HepG2 (cell line): ENCODE measurements at regions not wholly inside any gene's neighbourhood (a gene's known extent, or its start where the extent isn't known, plus 50 kb on each side); places are given as distances from the start of the nearest gene placed in this dataset.

Source experiments
- ATAC-seq: fragments of 200-7000 bp; cut with Tn5 transposase; 3 replicates; pipeline ENCODE4 v1.9.1; 2020; ENCODE audit warnings: mild to moderate bottlenecking, moderate library complexity
- BruUV-seq: library from RNA; stranded (reverse); fragments of 400-500 nt; replicated peaks from 2 replicates; lab custom pipeline; 2021; lab: Mats Ljungman, UMichigan
- CTCF ChIA-PET: fragments of 300-600 bp; formaldehyde crosslinking; extraction: SDS; loops from one replicate; lab custom pipeline; 2021; ENCODE audit warnings: low total read pairs, inconsistent platforms, low intra/inter-chr PET ratio; lab: Yijun Ruan, JAX
- POLR2A ChIA-PET: fragments of 350-600 bp; sonication (Branson Sonifier 250); formaldehyde crosslinking; loops from one replicate; lab custom pipeline; 2020; ENCODE audit warnings: antibody characterized with exemption, inconsistent platforms; lab: Yijun Ruan, JAX
- DNase-seq: peaks from one replicate; pipeline ENCODE4 v3.0.0-alpha.2; 2015; ENCODE audit warnings: low spot score
- FAIRE-seq: peaks from 3 replicates; lab custom pipeline; 2011; peaks lifted over from hg19 to GRCh38; lab: Jason Lieb, UNC
- H2AFZ ChIP-seq: one replicate; pipeline ENCODE4 v1.6.1; 2011; ENCODE audit warnings: low read length, inconsistent platforms
- H3K27ac ChIP-seq: fragments of 300-600 bp; 3 replicates; pipeline ENCODE4 v1.8.0; 2011; ENCODE audit warnings: mixed run types, mild to moderate bottlenecking, mixed read lengths, low read length, inconsistent platforms; ENCODE audit not compliant: insufficient read depth; ENCODE audit errors: extremely low read length
- H3K27me3 ChIP-seq, 2 experiments: fragments of 200-600 bp in 1 of 2; 2 replicates in 1 of 2; 3 replicates in 1 of 2; pipeline versions ENCODE4 v1.6.0 to v1.8.0; 2011; ENCODE audit warnings: low read length in 2 of 2, mild to moderate bottlenecking in 2 of 2, moderate library complexity in 2 of 2, inconsistent platforms in 1 of 2; ENCODE audit not compliant: insufficient read depth in 2 of 2, control insufficient read depth in 1 of 2
- H3K36me3 ChIP-seq, 2 experiments: fragments of 200-600 bp in 1 of 2; replicated peaks in 1 of 2; 2 replicates in 1 of 2; 3 replicates in 1 of 2; pipeline versions ENCODE4 v1.5.1 to v1.8.0; 2011; ENCODE audit warnings: low read length in 2 of 2, inconsistent platforms in 1 of 2; ENCODE audit not compliant: insufficient read depth in 2 of 2, control insufficient read depth in 1 of 2
- H3K4me1 ChIP-seq: 2 replicates; pipeline ENCODE4 v1.5.1; 2012; ENCODE audit warnings: low read length, inconsistent platforms; ENCODE audit not compliant: insufficient read depth
- H3K4me2 ChIP-seq: 2 replicates; pipeline ENCODE4 v1.6.0; 2011; ENCODE audit warnings: low read depth, low read length, inconsistent platforms
- H3K4me3 ChIP-seq, 3 experiments: fragments of 200-600 bp in 1 of 3; sonication (generic), shearing (Covaris generic) in 1 of 3; replicated peaks in 1 of 3; 2 replicates each; pipeline ENCODE4 v1.5.1; 2011 to 2016; ENCODE audit warnings: low read length in 3 of 3, inconsistent platforms in 2 of 3, low read depth in 2 of 3, mild to moderate bottlenecking in 2 of 3, control low read depth in 1 of 3, mixed read lengths in 1 of 3; ENCODE audit not compliant: insufficient read depth in 1 of 3
- H3K79me2 ChIP-seq: one replicate; pipeline ENCODE4 v1.6.1; 2011; ENCODE audit warnings: low read length, inconsistent platforms; ENCODE audit not compliant: insufficient read depth
- H3K9ac ChIP-seq: 2 replicates; pipeline ENCODE4 v1.6.0; 2011; ENCODE audit warnings: mild to moderate bottlenecking, low read depth, low read length, inconsistent platforms; ENCODE audit not compliant: insufficient read depth
- H3K9me3 ChIP-seq: 2 replicates; pipeline ENCODE4 v1.5.1; 2012; ENCODE audit warnings: mild to moderate bottlenecking, low read length
- H4K20me1 ChIP-seq: 2 replicates; pipeline ENCODE4 v1.6.0; 2011; ENCODE audit warnings: inconsistent platforms, mild to moderate bottlenecking, low read length, moderate library complexity; ENCODE audit not compliant: insufficient read depth
- CEBPB ChIP-seq: IDR thresholded peaks from 2 replicates; pipeline ENCODE4 v1.6.1; 2011; ENCODE audit warnings: low read depth, low read length, improper control_type of control experiment, borderline replicate concordance
- JUNB ChIP-seq: sonication (generic); formaldehyde crosslinking; IDR thresholded peaks from 2 replicates; pipeline ENCODE4 v1.8.0; 2022; ENCODE audit warnings: missing genetic modification reagents, mild to moderate bottlenecking, borderline replicate concordance
- ZBTB1 ChIP-seq: sonication (generic); formaldehyde crosslinking; IDR thresholded peaks from 2 replicates; pipeline ENCODE4 v1.4.0; 2020; ENCODE audit warnings: missing genetic modification reagents, borderline replicate concordance
- WGBS: methylation state at CpG from one replicate; pipeline ENCODE4 v1.1.6; 2017; ENCODE audit warnings: low lambda C conversion rate; 5-methylcytosine and 5-hydroxymethylcytosine counted together
- in situ Hi-C: cut with HindIII; loops from 2 replicates; pipeline ENCODE4 v1.10.0; 2017; ENCODE audit warnings: low pct_unique_long_range_greater_than_20kb; ENCODE audit not compliant: extremely low pct_ligation_motif_present
- intact Hi-C: fragments of 100-400 bp; cut with micrococcal nuclease; formaldehyde crosslinking; loops from one replicate; pipeline ENCODE4 v1.10.0; 2022; ENCODE audit not compliant: unreplicated experiment

- no peak overlapping the region for H3K4me3 ChIP-seq
- POLR2A ChIA-PET, result no interaction called here
- no peaks in the 10 kb centered on the region for H3K4me1 ChIP-seq
- WGBS, result 31% methylated on average over 24 of the region's 25 CpGs
- peaks cover 13 to 75% of the 10 kb centered on the region in 2 experiments; a peak in 4 of 5 replicates for H3K27me3 ChIP-seq
- no peaks in the 10 kb centered on the region for H4K20me1 ChIP-seq
- ATAC-seq (no peak), DNase-seq (no peak)
- intact Hi-C loops, result no loop called here
- H2AFZ ChIP-seq, result no peak overlapping the region
- CTCF ChIA-PET, result no interaction called here
- H3K79me2 ChIP-seq, result no peaks in the 10 kb centered on the region
- no peak overlapping the region for H3K9ac ChIP-seq
- no TSS peak for BruUV-seq
- TF ChIP-seq ZBTB1 (CRISPR knock-in tag), result no peak
- TF ChIP-seq, all 625 proteins: peak for 0
- no peak for FAIRE-seq
- no peak overlapping the region for H3K27ac ChIP-seq
- in situ Hi-C loops, result no loop called here
- H3K9me3 ChIP-seq, result no peaks in the 10 kb centered on the region
- no peaks in the 10 kb centered on the region for H3K36me3 ChIP-seq
- H3K4me2 ChIP-seq, result no peak overlapping the region
Measured at GRCh38 chr6:170223718-170224693, 66.9 kb downstream of the DLL1 start.

GRCh38 chr6:170222498-170223471 is 68.1 kb downstream of the DLL1 start:
- no peaks in the 10 kb centered on the region for H3K79me2 ChIP-seq
- ATAC-seq (no peak), DNase-seq (no peak), FAIRE-seq (no peak)
- BruUV-seq, result no TSS peak
- H4K20me1 ChIP-seq, result no peaks in the 10 kb centered on the region
- no peaks in the 10 kb centered on the region for H3K4me1 ChIP-seq
- TF ChIP-seq CEBPB (peak; percentile 68), JUNB (no peak)
- H3K27me3 ChIP-seq, result peaks cover 13 to 63% of the 10 kb centered on the region in 2 experiments; a peak in 3 of 5 replicates
- in situ Hi-C loops, result no loop called here
- ChIA-PET CTCF (no interaction called here), POLR2A (no interaction called here)
- no peak overlapping the region for H3K4me2 ChIP-seq
- intact Hi-C loops, result no loop called here
- no peak overlapping the region for H2AFZ ChIP-seq
- no peaks in the 10 kb centered on the region for H3K36me3 ChIP-seq
- no peak overlapping the region for H3K27ac ChIP-seq
- H3K9me3 ChIP-seq, result no peaks in the 10 kb centered on the region
- 40% methylated on average over 20 of the region's 32 CpGs for WGBS
- no peak overlapping the region for H3K9ac ChIP-seq
- H3K4me3 ChIP-seq, result no peak overlapping the region
